ENCODE measurements at regions not wholly inside any gene's neighbourhood (a gene's known extent, or its start where the extent isn't known, plus 50 kb on each side); places are given as distances from the start of the nearest gene placed in this dataset.

- TF ChIP-seq CTCF (IDR thresholded peaks at IDR 0.05): no peak
- TF ChIP-seq POLR2A (IDR thresholded peaks at IDR 0.05): no peak
These were observed 157.5 kb downstream of the TRIM29 start for GRCh38 chr11:119980431-119980830.
